ENCODE measurements at regions not wholly inside any gene's neighbourhood (a gene's known extent, or its start where the extent isn't known, plus 50 kb on each side); places are given as distances from the start of the nearest gene placed in this dataset.
"Not testable (repeated sequence)": the region's sequence is repeated elsewhere in the genome, so short reads cannot be mapped to it uniquely, and the experiment has no call there.

- ChIA-PET CTCF (no interaction called here), POLR2A (no interaction called here)
- Mint-ChIP-seq H3K27ac (no peak overlapping the region), H3K4me1 (ENCODE audit: low read depth) (no peaks in the 10 kb centered on the region), H3K9me3 (peaks cover 70% of the 10 kb centered on the region), H3K27me3 (no peaks in the 10 kb centered on the region), H3K36me3 (ENCODE audit: low read depth) (peaks cover 92% of the 10 kb centered on the region), H3K4me3 (no peak overlapping the region)
- ATAC-seq, result no peak
- TF ChIP-seq CTCF (IDR thresholded peaks at IDR 0.05), result no peak
- no peak for DNase-seq
- intact Hi-C loops (cut with micrococcal nuclease), result no loop called here
Observed at GRCh38 chr15:25093455-25094029, 138.8 kb downstream of the SNRPN start.

- no peak for DNase-seq
- H3K9me3 Mint-ChIP-seq, result peaks cover 67% of the 10 kb centered on the region
Observed at GRCh38 chr15:25094066-25094465, 139.3 kb downstream of the SNRPN start.

GRCh38 chr15:25094519-25094918, 139.7 kb downstream of the SNRPN start:
- H3K4me3 Mint-ChIP-seq, result no peak overlapping the region
- TF ChIP-seq CTCF (IDR thresholded peaks at IDR 0.05), result no peak
- ChIA-PET CTCF (no interaction called here), POLR2A (no interaction called here)
- H3K27ac Mint-ChIP-seq, result no peak overlapping the region
- peaks cover 66% of the 10 kb centered on the region for H3K9me3 Mint-ChIP-seq
- DNase-seq (no peak), ATAC-seq (no peak)
- no peaks in the 10 kb centered on the region for H3K4me1 Mint-ChIP-seq (ENCODE audit: low read depth)
- H3K27me3 Mint-ChIP-seq, result no peaks in the 10 kb centered on the region
- intact Hi-C loops (cut with micrococcal nuclease), result no loop called here
- peaks cover 92% of the 10 kb centered on the region for H3K36me3 Mint-ChIP-seq (ENCODE audit: low read depth)

More at GRCh38 chr15:25094066-25094465, 139.3 kb downstream of the SNRPN start:
- ChIA-PET CTCF (no interaction called here), POLR2A (no interaction called here)
- H3K27ac Mint-ChIP-seq, result no peak overlapping the region
- H3K36me3 Mint-ChIP-seq (ENCODE audit: low read depth), result peaks cover 92% of the 10 kb centered on the region
- intact Hi-C loops (cut with micrococcal nuclease), result no loop called here
- no peaks in the 10 kb centered on the region for H3K4me1 Mint-ChIP-seq (ENCODE audit: low read depth)
- H3K4me3 Mint-ChIP-seq, result no peak overlapping the region
- TF ChIP-seq CTCF (IDR thresholded peaks at IDR 0.05), result no peak
- H3K27me3 Mint-ChIP-seq, result no peaks in the 10 kb centered on the region
- ATAC-seq, result no peak

GRCh38 chr15:25095179-25095578, 140.4 kb downstream of the SNRPN start:
- ChIA-PET POLR2A (no interaction called here), CTCF (no interaction called here)
- intact Hi-C loops (cut with micrococcal nuclease), result no loop called here
- Mint-ChIP-seq H3K36me3 (ENCODE audit: low read depth) (peaks cover 91% of the 10 kb centered on the region), H3K4me3 (no peak overlapping the region), H3K27me3 (no peaks in the 10 kb centered on the region), H3K4me1 (ENCODE audit: low read depth) (no peaks in the 10 kb centered on the region), H3K27ac (no peak overlapping the region), H3K9me3 (peaks cover 60% of the 10 kb centered on the region)
- no peak for ATAC-seq
- no peak for TF ChIP-seq CTCF (IDR thresholded peaks at IDR 0.05)
- DNase-seq, result no peak

- peaks cover 80% of the 10 kb centered on the region for H3K36me3 Mint-ChIP-seq (ENCODE audit: low read depth)
- H3K4me3 Mint-ChIP-seq; intact Hi-C loops (cut with micrococcal nuclease); H3K4me1 Mint-ChIP-seq (ENCODE audit: low read depth); CTCF ChIA-PET; DNase-seq; H3K27ac Mint-ChIP-seq; POLR2A ChIA-PET; ATAC-seq; H3K27me3 Mint-ChIP-seq: not testable (repeated sequence)
- H3K9me3 Mint-ChIP-seq, result peaks cover 33% of the 10 kb centered on the region
Observed at GRCh38 chr15:25099966-25100365, 145.2 kb downstream of the SNRPN start.

- ChIA-PET POLR2A (no interaction called here), CTCF (no interaction called here)
- Mint-ChIP-seq H3K27ac (no peak overlapping the region), H3K4me1 (ENCODE audit: low read depth) (no peaks in the 10 kb centered on the region), H3K4me3 (no peak overlapping the region), H3K36me3 (ENCODE audit: low read depth) (peaks cover 90% of the 10 kb centered on the region), H3K9me3 (peaks cover 37% of the 10 kb centered on the region), H3K27me3 (no peaks in the 10 kb centered on the region)
- intact Hi-C loops (cut with micrococcal nuclease), result no loop called here
- DNase-seq, result no peak
- ATAC-seq, result no peak
- TF ChIP-seq CTCF (IDR thresholded peaks at IDR 0.05), result no peak
Observed at GRCh38 chr15:25106209-25106608, 151.4 kb downstream of the SNRPN start.
